SK-N-MC (cell line): ENCODE measurements at regions not wholly inside any gene's neighbourhood (a gene's known extent, or its start where the extent isn't known, plus 50 kb on each side); places are given as distances from the start of the nearest gene placed in this dataset.

ENCODE experiments used
- DNase-seq: peaks from one replicate; pipeline ENCODE4 v3.0.0-alpha.2; 2011; ENCODE audit warnings: low read depth, low spot score
- H3K27ac ChIP-seq: fragments of 200-600 bp; sonication (generic); 2 replicates; pipeline ENCODE4 v1.5.1; 2016; ENCODE audit warnings: mixed run types
- H3K36me3 ChIP-seq: fragments of 200-600 bp; sonication (generic); 2 replicates; pipeline ENCODE4 v1.6.1; 2017; ENCODE audit warnings: antibody characterized with exemption, low read length, mixed read lengths; ENCODE audit not compliant: insufficient read depth
- H3K4me3 ChIP-seq: fragments of 200-600 bp; sonication (generic); 2 replicates; pipeline ENCODE4 v1.5.1; 2016
- H3K9ac ChIP-seq: fragments of 200-600 bp; sonication (generic); 2 replicates; pipeline ENCODE4 v1.8.0; 2017; ENCODE audit warnings: mixed run types, mixed read lengths; ENCODE audit not compliant: insufficient read length
- H3K9me3 ChIP-seq: fragments of 200-600 bp; sonication (generic); 2 replicates; pipeline ENCODE4 v1.6.1; 2017; ENCODE audit warnings: low read depth, mild to moderate bottlenecking, antibody characterized with exemption, low read length, moderate library complexity, mixed read lengths
- EZH2 ChIP-seq: fragments of 200-600 bp; sonication (generic); IDR thresholded peaks from one replicate; pipeline ENCODE4 v1.6.1; 2017; ENCODE audit warnings: antibody characterized with exemption
- FOXP2 ChIP-seq: optimal IDR thresholded peaks from 2 replicates; pipeline ENCODE3; 2011; ENCODE audit warnings: mild to moderate bottlenecking, moderate library complexity; ENCODE audit not compliant: insufficient read depth; ENCODE audit errors: extremely low read length, control extremely low read depth
- POLR2AphosphoS5 ChIP-seq: IDR thresholded peaks from 2 replicates; pipeline ENCODE4 v1.6.1; 2012; ENCODE audit warnings: mild to moderate bottlenecking, low read depth, low read length, borderline replicate concordance

DNA sequence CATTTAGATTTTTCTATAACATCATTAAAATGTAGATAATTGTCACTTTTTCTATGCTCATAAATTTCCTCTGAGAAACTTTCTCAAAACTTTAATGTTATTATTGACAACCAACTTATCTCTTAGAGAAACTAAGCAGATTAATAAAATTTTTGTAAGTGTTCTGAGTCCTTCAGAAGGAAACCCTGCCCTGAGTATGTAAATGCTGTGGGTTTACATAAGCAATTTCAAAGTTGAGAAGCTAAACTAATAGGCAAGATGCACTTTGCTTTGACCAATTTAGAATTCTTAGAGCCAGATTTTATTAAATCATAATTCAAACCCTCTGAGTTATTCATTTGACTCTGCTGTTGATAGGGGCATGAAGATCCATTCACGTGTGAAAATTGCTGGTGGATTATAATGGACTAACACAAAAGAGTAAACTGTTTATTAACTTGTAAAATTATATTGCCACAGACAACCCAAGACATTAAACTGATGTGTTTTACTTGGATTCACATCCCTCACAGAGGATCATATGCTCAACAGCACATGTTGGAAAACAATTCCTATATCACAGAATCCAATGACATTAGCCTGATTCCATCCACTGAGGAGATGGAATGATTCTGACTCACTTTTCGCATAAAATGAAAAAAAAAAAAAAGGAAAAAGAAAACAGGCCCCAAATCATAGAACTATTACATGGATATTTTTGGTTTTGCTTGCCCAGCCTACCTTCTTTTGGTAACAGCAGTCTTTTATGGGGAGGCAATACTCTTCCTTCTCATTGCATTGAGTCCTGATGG, 453.7 kb upstream of the HTR2A start:
- no peak for DNase-seq
- H3K36me3 ChIP-seq = no peaks in the 10 kb centered on the region
- TF ChIP-seq EZH2 = no peak
- no peak for TF ChIP-seq FOXP2
- TF ChIP-seq POLR2AphosphoS5 = no peak
- no peak overlapping the region for H3K27ac ChIP-seq
- H3K9ac ChIP-seq = no peak overlapping the region
- H3K9me3 ChIP-seq = no peaks in the 10 kb centered on the region
- H3K4me3 ChIP-seq = no peak overlapping the region

DNA sequence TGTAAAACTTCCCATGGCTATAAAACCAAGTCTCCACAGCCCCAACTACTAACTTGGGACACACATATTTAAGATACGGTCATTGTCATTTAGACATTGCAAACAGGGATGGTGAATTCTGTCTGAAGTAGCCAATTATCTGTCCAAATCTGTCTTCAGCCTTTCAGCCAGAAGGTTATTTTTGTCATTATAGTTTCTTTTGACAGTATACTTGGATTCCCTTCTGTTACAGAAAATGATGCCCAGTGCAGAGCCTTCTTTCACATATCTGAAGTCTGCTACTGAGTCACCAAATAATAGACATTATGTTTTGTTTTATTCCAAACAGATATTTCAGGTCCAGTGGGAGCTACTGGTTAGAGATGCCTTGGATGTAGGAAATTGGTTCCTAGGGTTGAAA, 452.4 kb upstream of the HTR2A start:
- DNase-seq = no peak
- Histone ChIP-seq H3K9me3 (no peaks in the 10 kb centered on the region), H3K27ac (no peak overlapping the region), H3K9ac (no peak overlapping the region), H3K4me3 (no peak overlapping the region), H3K36me3 (no peaks in the 10 kb centered on the region)
- TF ChIP-seq FOXP2 = no peak

- no peak for DNase-seq
Measured at GRCh38 chr13:47337781-47338507, 441.1 kb upstream of the HTR2A start.

DNA sequence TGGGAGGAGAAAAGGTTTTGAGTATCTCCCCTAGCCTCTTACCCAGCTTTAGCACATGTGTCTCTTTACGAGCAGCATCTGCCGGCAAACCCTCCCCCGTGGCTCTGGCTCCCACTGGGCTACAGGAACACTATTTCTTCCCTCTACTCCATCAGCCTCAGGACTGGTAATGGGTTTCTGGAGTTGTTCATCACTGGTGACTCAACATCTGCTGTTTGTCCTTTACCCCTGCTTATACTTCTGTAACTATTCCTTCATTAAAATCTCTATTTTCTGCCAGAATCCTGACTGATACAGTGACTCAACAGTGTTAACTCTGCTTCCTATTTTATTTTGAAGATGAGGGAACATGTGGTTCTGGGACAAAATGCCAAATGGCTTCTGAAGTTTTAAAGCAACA, 437.3 kb upstream of the HTR2A start:
- Histone ChIP-seq H3K36me3 (no peaks in the 10 kb centered on the region), H3K4me3 (no peak overlapping the region), H3K9me3 (no peaks in the 10 kb centered on the region), H3K27ac (no peak overlapping the region), H3K9ac (no peak overlapping the region)
- DNase-seq = no peak
- TF ChIP-seq POLR2AphosphoS5 (no peak), EZH2 (no peak)

More at GRCh38 chr13:47337781-47338507, 441.1 kb upstream of the HTR2A start:
- no peak overlapping the region for H3K27ac ChIP-seq
- H3K9me3 ChIP-seq = no peaks in the 10 kb centered on the region
- no peak overlapping the region for H3K4me3 ChIP-seq
- no peak overlapping the region for H3K9ac ChIP-seq
- TF ChIP-seq FOXP2 (no peak), POLR2AphosphoS5 (no peak), EZH2 (no peak)
- no peaks in the 10 kb centered on the region for H3K36me3 ChIP-seq

DNA sequence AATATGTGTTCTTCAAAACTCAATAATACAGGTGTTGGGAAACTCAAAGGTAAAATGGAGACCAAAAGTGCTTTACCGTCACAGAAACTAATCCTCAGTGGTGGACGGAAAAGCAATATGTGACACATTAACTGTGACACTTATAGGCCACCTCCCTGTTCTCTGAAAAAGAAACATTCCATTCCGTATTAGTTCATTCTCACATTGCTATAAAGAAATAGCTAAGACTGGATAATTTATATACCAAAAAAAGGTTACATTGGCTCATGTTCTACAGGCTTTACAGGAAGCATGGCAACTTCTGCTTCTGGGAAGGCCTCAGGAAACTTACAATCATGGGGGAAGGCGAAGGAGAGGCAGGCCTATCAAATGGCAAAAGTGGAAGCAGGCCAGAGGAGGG, 435.3 kb upstream of the HTR2A start:
- no peak for TF ChIP-seq POLR2AphosphoS5
- TF ChIP-seq FOXP2 = no peak
- no peak for TF ChIP-seq EZH2
- no peak for DNase-seq
- H3K4me3 ChIP-seq = no peak overlapping the region

GRCh38 chr13:47330031-47330430, 433.2 kb upstream of the HTR2A start:
- H3K9me3 ChIP-seq = no peaks in the 10 kb centered on the region
- no peaks in the 10 kb centered on the region for H3K36me3 ChIP-seq
- no peak overlapping the region for H3K4me3 ChIP-seq
- H3K9ac ChIP-seq = no peak overlapping the region
- H3K27ac ChIP-seq = no peak overlapping the region
- DNase-seq = no peak
- TF ChIP-seq EZH2 = no peak
- TF ChIP-seq POLR2AphosphoS5 = no peak
- TF ChIP-seq FOXP2 = no peak

More for the DNA sequence above, 435.3 kb upstream of the HTR2A start:
- Histone ChIP-seq H3K9ac (no peak overlapping the region), H3K36me3 (no peaks in the 10 kb centered on the region), H3K27ac (no peak overlapping the region), H3K9me3 (no peaks in the 10 kb centered on the region)

DNA sequence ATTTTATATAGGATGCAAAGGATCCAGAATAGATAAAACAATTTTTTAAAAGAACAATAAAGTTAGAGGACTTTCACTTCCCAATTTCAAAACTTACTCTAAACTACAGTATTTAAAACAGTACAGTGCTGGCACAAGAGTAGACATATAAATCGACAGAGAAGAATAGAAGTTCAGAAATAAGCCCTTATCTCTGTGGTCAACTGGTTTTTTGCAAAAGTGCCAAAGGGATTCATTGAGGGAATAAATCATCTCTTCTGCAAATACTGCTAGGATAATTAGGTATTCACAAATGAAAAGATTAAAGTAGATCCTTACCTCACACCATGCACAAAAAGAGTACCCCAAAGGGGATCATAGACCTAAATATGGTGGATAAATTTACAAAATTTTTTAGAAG, 431.0 kb upstream of the HTR2A start:
- Histone ChIP-seq H3K4me3 (no peak overlapping the region), H3K9me3 (no peaks in the 10 kb centered on the region), H3K9ac (no peak overlapping the region), H3K36me3 (no peaks in the 10 kb centered on the region), H3K27ac (no peak overlapping the region)
- no peak for DNase-seq
- TF ChIP-seq EZH2 (no peak), POLR2AphosphoS5 (no peak), FOXP2 (no peak)

DNA sequence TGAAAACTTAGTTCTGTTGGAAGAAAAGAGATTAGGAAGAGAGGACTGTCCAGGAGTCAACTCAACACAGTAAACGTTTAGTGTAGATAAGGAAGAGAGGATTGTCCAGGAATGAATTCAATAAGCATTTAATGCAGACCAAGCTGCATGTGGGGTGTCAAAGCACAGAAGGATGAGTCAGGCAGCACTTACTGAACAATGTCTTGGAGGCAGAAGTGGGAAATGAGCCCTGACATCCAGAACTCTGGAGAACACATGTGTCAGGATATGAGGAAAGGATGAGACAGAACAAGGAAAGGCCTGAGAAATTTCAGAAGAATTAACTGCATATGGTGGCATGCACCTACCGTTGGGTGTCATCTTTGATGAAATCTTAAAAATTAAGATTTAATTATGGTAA, 429.2 kb upstream of the HTR2A start:
- H3K36me3 ChIP-seq = no peaks in the 10 kb centered on the region
- no peak overlapping the region for H3K4me3 ChIP-seq
- TF ChIP-seq EZH2 = no peak
- TF ChIP-seq POLR2AphosphoS5 = no peak
- TF ChIP-seq FOXP2 = no peak
- no peak for DNase-seq
- H3K9me3 ChIP-seq = no peaks in the 10 kb centered on the region
- H3K27ac ChIP-seq = no peak overlapping the region
- no peak overlapping the region for H3K9ac ChIP-seq

DNA sequence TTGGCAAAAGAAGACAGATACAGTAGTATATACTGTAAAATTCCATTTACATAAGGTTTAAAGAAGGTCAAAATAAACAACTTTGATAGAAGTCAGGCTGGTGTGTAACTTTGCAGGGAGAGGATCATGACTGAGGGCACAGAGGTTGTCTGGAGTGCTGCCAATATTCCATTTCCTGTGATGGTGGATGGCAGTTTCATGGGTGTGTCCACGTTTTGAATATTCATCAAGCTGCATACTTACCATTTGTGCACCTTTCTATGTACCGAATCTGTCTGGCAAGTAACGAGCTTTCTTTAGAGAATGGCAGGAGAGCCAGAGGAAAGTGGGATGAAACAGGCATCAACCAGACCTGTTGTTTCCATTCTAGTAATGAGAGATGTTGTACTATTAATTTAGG, 420.5 kb upstream of the HTR2A start:
- no peak for TF ChIP-seq POLR2AphosphoS5
- TF ChIP-seq FOXP2 = no peak
- TF ChIP-seq EZH2 = no peak
- no peaks in the 10 kb centered on the region for H3K9me3 ChIP-seq

More for the DNA sequence above, 420.5 kb upstream of the HTR2A start:
- Histone ChIP-seq H3K36me3 (no peaks in the 10 kb centered on the region), H3K27ac (no peak overlapping the region), H3K4me3 (no peak overlapping the region), H3K9ac (no peak overlapping the region)
- DNase-seq = no peak
